Natural killer cell treated with Interleukin-12 subunit alpha and Interleukin-12 subunit beta and Interleukin-15 and Interleukin-18, amount 100 ng/mL, for 72 hours (primary cell): ENCODE measurements at regions not wholly inside any gene's neighbourhood (a gene's known extent, or its start where the extent isn't known, plus 50 kb on each side); places are given as distances from the start of the nearest gene placed in this dataset.

Experiments used
- ATAC-seq, 2 donors: fragments of 150-1000 bp; cut with Tn5 transposase in 1 of 2; sonication (Bioruptor Pico), chemical (Tn5 transposase) in 1 of 2; 2 replicates each; pipeline ENCODE4 v1.10.0; 2021
- DNase-seq: peaks from one replicate; pipeline ENCODE4 v3.0.0; 2022; ENCODE audit warnings: low spot score
- H3K27ac Mint-ChIP-seq, 2 donors: 1 replicate in 1 of 2; 2 replicates in 1 of 2; pipeline ENCODE4 v1.8.0; 2022; ENCODE audit warnings: mixed read lengths in 2 of 2, mild to moderate bottlenecking in 1 of 2, moderate library complexity in 1 of 2
- H3K27me3 Mint-ChIP-seq, 2 donors: 1 replicate in 1 of 2; 2 replicates in 1 of 2; pipeline ENCODE4 v1.8.0; 2022; ENCODE audit warnings: mixed read lengths in 2 of 2
- H3K36me3 Mint-ChIP-seq: one replicate; pipeline ENCODE4 v1.8.0; 2022; ENCODE audit warnings: mixed read lengths
- H3K4me1 Mint-ChIP-seq, 2 donors: 1 replicate in 1 of 2; 2 replicates in 1 of 2; pipeline ENCODE4 v1.8.0; 2022; ENCODE audit warnings: low read depth in 2 of 2, mixed read lengths in 2 of 2, mild to moderate bottlenecking in 1 of 2
- H3K4me3 Mint-ChIP-seq: one replicate; pipeline ENCODE4 v1.8.0; 2022; ENCODE audit warnings: mixed read lengths
- H3K9me3 Mint-ChIP-seq: 2 replicates; pipeline ENCODE4 v1.8.0; 2022; ENCODE audit warnings: mixed read lengths

- H3K36me3 Mint-ChIP-seq = no peaks in the 10 kb centered on the region
- H3K27me3 Mint-ChIP-seq = no peaks in the 10 kb centered on the region
- no peaks in the 10 kb centered on the region for H3K4me1 Mint-ChIP-seq
- no peak overlapping the region for H3K27ac Mint-ChIP-seq
- H3K4me3 Mint-ChIP-seq = no peak overlapping the region
- no peak for ATAC-seq
- DNase-seq = no peak
- peaks cover 12% of the 10 kb centered on the region for H3K9me3 Mint-ChIP-seq
Measured at GRCh38 chr10:55063811-55064210, 262.8 kb upstream of the PCDH15 start.

- ATAC-seq = no peak
- no peaks in the 10 kb centered on the region for H3K4me1 Mint-ChIP-seq
- H3K27ac Mint-ChIP-seq = no peak overlapping the region
- no peaks in the 10 kb centered on the region for H3K27me3 Mint-ChIP-seq
- peaks cover 4% of the 10 kb centered on the region for H3K36me3 Mint-ChIP-seq
- peaks cover 12% of the 10 kb centered on the region for H3K9me3 Mint-ChIP-seq
- no peak for DNase-seq
- no peak overlapping the region for H3K4me3 Mint-ChIP-seq
Measured at GRCh38 chr10:55062349-55062748, 261.3 kb upstream of the PCDH15 start.

- H3K9me3 Mint-ChIP-seq = peaks cover 16% of the 10 kb centered on the region
- no peak overlapping the region for H3K4me3 Mint-ChIP-seq
- DNase-seq = no peak
- no peaks in the 10 kb centered on the region for H3K27me3 Mint-ChIP-seq
- no peaks in the 10 kb centered on the region for H3K4me1 Mint-ChIP-seq
- ATAC-seq = no peak
- H3K36me3 Mint-ChIP-seq = peaks cover 11% of the 10 kb centered on the region
- H3K27ac Mint-ChIP-seq = no peak overlapping the region
Measured at GRCh38 chr10:55058800-55059199, 257.8 kb upstream of the PCDH15 start.

- ATAC-seq = no peak
- H3K27ac Mint-ChIP-seq = no peak overlapping the region
Measured at GRCh38 chr10:55051515-55051914, 250.5 kb upstream of the PCDH15 start.

GRCh38 chr10:55048830-55049498 lies 247.9 kb upstream of the PCDH15 start:
- DNase-seq (no peak), ATAC-seq (no peak)
- peaks cover 9% of the 10 kb centered on the region for H3K9me3 Mint-ChIP-seq
- H3K4me3 Mint-ChIP-seq = no peak overlapping the region
- H3K27me3 Mint-ChIP-seq = no peaks in the 10 kb centered on the region
- H3K4me1 Mint-ChIP-seq = no peaks in the 10 kb centered on the region
- H3K27ac Mint-ChIP-seq = no peak overlapping the region
- H3K36me3 Mint-ChIP-seq = no peaks in the 10 kb centered on the region

More at GRCh38 chr10:55051515-55051914, 250.5 kb upstream of the PCDH15 start:
- Mint-ChIP-seq H3K4me3 (no peak overlapping the region), H3K27me3 (no peaks in the 10 kb centered on the region), H3K36me3 (peaks cover 5% of the 10 kb centered on the region), H3K4me1 (no peaks in the 10 kb centered on the region), H3K9me3 (peaks cover 17% of the 10 kb centered on the region)
- DNase-seq = no peak

- DNase-seq (no peak), ATAC-seq (no peak)
- no peak overlapping the region for H3K27ac Mint-ChIP-seq
- H3K9me3 Mint-ChIP-seq = peaks cover 7% of the 10 kb centered on the region
- peaks cover 6% of the 10 kb centered on the region for H3K36me3 Mint-ChIP-seq
- no peaks in the 10 kb centered on the region for H3K4me1 Mint-ChIP-seq
- no peaks in the 10 kb centered on the region for H3K27me3 Mint-ChIP-seq
- no peak overlapping the region for H3K4me3 Mint-ChIP-seq
Measured at GRCh38 chr10:55043540-55043939, 242.5 kb upstream of the PCDH15 start.

GRCh38 chr10:55033061-55033460 lies 232.0 kb upstream of the PCDH15 start:
- H3K9me3 Mint-ChIP-seq = peaks cover 11% of the 10 kb centered on the region
- ATAC-seq (no peak), DNase-seq (no peak)
- no peak overlapping the region for H3K27ac Mint-ChIP-seq
- no peaks in the 10 kb centered on the region for H3K27me3 Mint-ChIP-seq
- no peaks in the 10 kb centered on the region for H3K36me3 Mint-ChIP-seq
- no peak overlapping the region for H3K4me3 Mint-ChIP-seq
- no peaks in the 10 kb centered on the region for H3K4me1 Mint-ChIP-seq

GRCh38 chr10:55024713-55025112 lies 223.7 kb upstream of the PCDH15 start:
- DNase-seq = no peak
- no peaks in the 10 kb centered on the region for H3K27me3 Mint-ChIP-seq
- H3K4me1 Mint-ChIP-seq = no peaks in the 10 kb centered on the region
- no peak overlapping the region for H3K27ac Mint-ChIP-seq
- H3K4me3 Mint-ChIP-seq = no peak overlapping the region
- H3K9me3 Mint-ChIP-seq = peaks cover 19% of the 10 kb centered on the region
- peaks cover 5% of the 10 kb centered on the region for H3K36me3 Mint-ChIP-seq
- no peak for ATAC-seq

- Mint-ChIP-seq H3K4me3 (no peak overlapping the region), H3K36me3 (peaks cover 5% of the 10 kb centered on the region), H3K9me3 (peaks cover 10% of the 10 kb centered on the region), H3K27me3 (no peaks in the 10 kb centered on the region), H3K4me1 (no peaks in the 10 kb centered on the region), H3K27ac (no peak overlapping the region)
- ATAC-seq = no peak
- no peak for DNase-seq
Measured at GRCh38 chr10:55019439-55019838, 218.4 kb upstream of the PCDH15 start.

- no peaks in the 10 kb centered on the region for H3K36me3 Mint-ChIP-seq
- H3K27me3 Mint-ChIP-seq = no peaks in the 10 kb centered on the region
- ATAC-seq (no peak), DNase-seq (no peak)
- no peak overlapping the region for H3K27ac Mint-ChIP-seq
- H3K4me1 Mint-ChIP-seq = no peaks in the 10 kb centered on the region
- H3K4me3 Mint-ChIP-seq = no peak overlapping the region
- peaks cover 11% of the 10 kb centered on the region for H3K9me3 Mint-ChIP-seq
Measured at GRCh38 chr10:55013318-55013717, 212.3 kb upstream of the PCDH15 start.

GRCh38 chr10:55002420-55002819 lies 201.4 kb upstream of the PCDH15 start:
- Mint-ChIP-seq H3K4me3 (no peak overlapping the region), H3K27ac (no peak overlapping the region), H3K27me3 (no peaks in the 10 kb centered on the region), H3K36me3 (peaks cover 6% of the 10 kb centered on the region), H3K4me1 (no peaks in the 10 kb centered on the region), H3K9me3 (peaks cover 18% of the 10 kb centered on the region)
- ATAC-seq = no peak
- no peak for DNase-seq

- H3K9me3 Mint-ChIP-seq = peaks cover 17% of the 10 kb centered on the region
- H3K4me1 Mint-ChIP-seq = no peaks in the 10 kb centered on the region
- DNase-seq (no peak), ATAC-seq (no peak)
- no peak overlapping the region for H3K27ac Mint-ChIP-seq
- H3K4me3 Mint-ChIP-seq = no peak overlapping the region
- H3K36me3 Mint-ChIP-seq = peaks cover 6% of the 10 kb centered on the region
- no peaks in the 10 kb centered on the region for H3K27me3 Mint-ChIP-seq
Measured at GRCh38 chr10:55001422-55001821, 200.4 kb upstream of the PCDH15 start.

GRCh38 chr10:54993148-54993547 lies 192.1 kb upstream of the PCDH15 start:
- no peak for ATAC-seq
- Mint-ChIP-seq H3K9me3 (peaks cover 12% of the 10 kb centered on the region), H3K36me3 (peaks cover 4% of the 10 kb centered on the region), H3K4me1 (no peaks in the 10 kb centered on the region), H3K27me3 (no peaks in the 10 kb centered on the region), H3K27ac (no peak overlapping the region), H3K4me3 (no peak overlapping the region)
- no peak for DNase-seq

GRCh38 chr10:54985732-54986131 lies 184.7 kb upstream of the PCDH15 start:
- no peak overlapping the region for H3K27ac Mint-ChIP-seq
- H3K4me1 Mint-ChIP-seq = no peaks in the 10 kb centered on the region
- H3K36me3 Mint-ChIP-seq = no peaks in the 10 kb centered on the region
- no peak for DNase-seq
- no peak for ATAC-seq
- peaks cover 3% of the 10 kb centered on the region for H3K9me3 Mint-ChIP-seq
- no peaks in the 10 kb centered on the region for H3K27me3 Mint-ChIP-seq
- no peak overlapping the region for H3K4me3 Mint-ChIP-seq

GRCh38 chr10:54983255-54983654 lies 182.2 kb upstream of the PCDH15 start:
- Mint-ChIP-seq H3K27me3 (no peaks in the 10 kb centered on the region), H3K36me3 (no peaks in the 10 kb centered on the region), H3K9me3 (peaks cover 3% of the 10 kb centered on the region), H3K4me3 (no peak overlapping the region), H3K4me1 (no peaks in the 10 kb centered on the region), H3K27ac (no peak overlapping the region)
- DNase-seq (no peak), ATAC-seq (no peak)
